ENCODE measurements at regions not wholly inside any gene's neighbourhood (a gene's known extent, or its start where the extent isn't known, plus 50 kb on each side); places are given as distances from the start of the nearest gene placed in this dataset.

- intact Hi-C loops (cut with DNase I): no loop called here
- DNase-seq (no peak), ATAC-seq (no peak)
- no peak overlapping the region for H3K4me3 ChIP-seq
- H3K9me3 ChIP-seq: peaks cover 0 to 7% (median 0%) of the 10 kb centered on the region in 11 donors
- H3K27ac ChIP-seq: no peak overlapping the region
- H3K4me1 ChIP-seq: no peaks in the 10 kb centered on the region
- H3K36me3 ChIP-seq: no peaks in the 10 kb centered on the region
- no peaks in the 10 kb centered on the region for H3K27me3 ChIP-seq
- no peak for TF ChIP-seq CTCF (IDR thresholded peaks at IDR 0.05)
These were observed 121.3 kb upstream of the NRXN1 start for GRCh38 chr2:51153236-51153635.

GRCh38 chr2:51151490-51152140 lies 119.7 kb upstream of the NRXN1 start:
- ATAC-seq: no peak
- TF ChIP-seq CTCF (IDR thresholded peaks at IDR 0.05): no peak
- no peaks in the 10 kb centered on the region for H3K4me1 ChIP-seq
- H3K9me3 ChIP-seq: peaks cover 0 to 7% (median 0%) of the 10 kb centered on the region in 11 donors
- DNase-seq: no peak
- no peaks in the 10 kb centered on the region for H3K36me3 ChIP-seq
- intact Hi-C loops (cut with DNase I): no loop called here
- 90 to 96% methylated on average over 26 to 30 of the region's 30 CpGs for WGBS, 2 donors
- H3K27ac ChIP-seq: no peak overlapping the region
- no peaks in the 10 kb centered on the region for H3K27me3 ChIP-seq
- no peak overlapping the region for H3K4me3 ChIP-seq

GRCh38 chr2:51149725-51150124 lies 117.8 kb upstream of the NRXN1 start:
- ATAC-seq (no peak), DNase-seq (no peak)
- WGBS, 2 donors: 85 to 91% methylated on average over 2 of the region's 2 CpGs
- H3K4me1 ChIP-seq: no peaks in the 10 kb centered on the region
- no peak for TF ChIP-seq CTCF (IDR thresholded peaks at IDR 0.05)
- no peak overlapping the region for H3K4me3 ChIP-seq
- intact Hi-C loops (cut with DNase I): no loop called here
- peaks cover 0 to 7% (median 0%) of the 10 kb centered on the region in 11 donors for H3K9me3 ChIP-seq
- no peaks in the 10 kb centered on the region for H3K27me3 ChIP-seq
- no peaks in the 10 kb centered on the region for H3K36me3 ChIP-seq
- no peak overlapping the region for H3K27ac ChIP-seq

GRCh38 chr2:51145761-51146160 lies 113.8 kb upstream of the NRXN1 start:
- Histone ChIP-seq H3K36me3 (no peaks in the 10 kb centered on the region), H3K9me3 (no peaks in the 10 kb centered on the region), H3K4me1 (no peaks in the 10 kb centered on the region), H3K27ac (no peak overlapping the region), H3K4me3 (no peak overlapping the region), H3K27me3 (no peaks in the 10 kb centered on the region)
- DNase-seq (no peak), ATAC-seq (no peak)
- intact Hi-C loops (cut with DNase I): no loop called here
- WGBS, 2 donors: 52 to 68% methylated on average over 6 of the region's 6 CpGs
- no peak for TF ChIP-seq CTCF (IDR thresholded peaks at IDR 0.05)
